ENCODE measurements at regions not wholly inside any gene's neighbourhood (a gene's known extent, or its start where the extent isn't known, plus 50 kb on each side); places are given as distances from the start of the nearest gene placed in this dataset.

DNA sequence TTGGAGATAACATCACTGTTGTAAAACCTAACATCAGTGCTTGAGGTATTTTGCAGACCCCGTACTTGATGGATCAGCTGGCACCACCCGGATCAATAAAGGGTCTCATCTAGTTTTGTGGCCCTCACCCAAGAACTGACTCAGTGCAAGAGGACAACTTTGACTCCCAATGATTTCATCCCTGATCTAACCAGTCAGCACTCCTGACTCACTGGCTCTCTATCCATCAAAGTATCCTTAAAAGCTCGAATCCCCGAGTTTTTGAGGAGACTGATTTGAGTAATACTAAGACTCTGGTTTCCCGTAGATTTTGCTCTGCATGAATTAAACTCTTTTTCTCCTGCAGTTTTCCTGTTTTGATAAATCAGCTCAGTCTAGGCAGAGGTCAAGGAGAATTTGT, 2498.1 kb downstream of the PCDH7 start:
- Histone ChIP-seq H3K79me2 (no peaks in the 10 kb centered on the region), H3K27ac (no peak overlapping the region)

DNA sequence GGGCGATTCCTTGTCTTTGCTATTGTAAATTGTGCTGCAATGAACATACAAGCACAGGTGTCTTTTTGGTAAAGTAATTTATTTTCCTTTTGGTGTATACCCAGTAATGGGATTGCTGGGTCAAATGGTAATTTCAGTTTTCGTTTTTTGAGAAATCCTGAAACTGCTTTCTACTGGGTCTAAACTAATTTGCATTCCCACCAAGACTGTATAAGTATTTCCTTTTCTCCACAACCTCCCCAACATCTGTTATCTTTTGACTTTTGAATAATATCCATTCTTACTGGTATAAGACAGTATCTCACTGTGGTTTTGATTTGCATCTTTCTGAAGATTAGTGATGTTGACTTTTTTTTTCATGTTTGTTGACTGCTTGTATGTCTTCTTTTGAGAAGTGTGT, 2506.0 kb downstream of the PCDH7 start:
- Histone ChIP-seq H3K4me2 (ENCODE audit: low read length) (no peak overlapping the region), H3K4me1 (no peaks in the 10 kb centered on the region), H3K9me3 (ENCODE audit: control insufficient read depth, low read length) (no peaks in the 10 kb centered on the region), H3K27me3 (ENCODE audit: control insufficient read depth, insufficient read depth, low read length) (no peaks in the 10 kb centered on the region), H3K4me3 (ENCODE audit: low read depth, low read length) (no peak overlapping the region), H2AFZ (no peak overlapping the region), H3K27ac (no peak overlapping the region), H3K9ac (no peak overlapping the region), H3K36me3 (ENCODE audit: control insufficient read depth, insufficient read depth, low read length) (no peaks in the 10 kb centered on the region), H3K79me2 (no peaks in the 10 kb centered on the region)
- TF ChIP-seq, protein P1, sequence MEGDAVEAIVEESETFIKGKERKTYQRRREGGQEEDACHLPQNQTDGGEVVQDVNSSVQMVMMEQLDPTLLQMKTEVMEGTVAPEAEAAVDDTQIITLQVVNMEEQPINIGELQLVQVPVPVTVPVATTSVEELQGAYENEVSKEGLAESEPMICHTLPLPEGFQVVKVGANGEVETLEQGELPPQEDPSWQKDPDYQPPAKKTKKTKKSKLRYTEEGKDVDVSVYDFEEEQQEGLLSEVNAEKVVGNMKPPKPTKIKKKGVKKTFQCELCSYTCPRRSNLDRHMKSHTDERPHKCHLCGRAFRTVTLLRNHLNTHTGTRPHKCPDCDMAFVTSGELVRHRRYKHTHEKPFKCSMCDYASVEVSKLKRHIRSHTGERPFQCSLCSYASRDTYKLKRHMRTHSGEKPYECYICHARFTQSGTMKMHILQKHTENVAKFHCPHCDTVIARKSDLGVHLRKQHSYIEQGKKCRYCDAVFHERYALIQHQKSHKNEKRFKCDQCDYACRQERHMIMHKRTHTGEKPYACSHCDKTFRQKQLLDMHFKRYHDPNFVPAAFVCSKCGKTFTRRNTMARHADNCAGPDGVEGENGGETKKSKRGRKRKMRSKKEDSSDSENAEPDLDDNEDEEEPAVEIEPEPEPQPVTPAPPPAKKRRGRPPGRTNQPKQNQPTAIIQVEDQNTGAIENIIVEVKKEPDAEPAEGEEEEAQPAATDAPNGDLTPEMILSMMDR (IDR thresholded peaks at IDR 0.05): no peak

More for the DNA sequence above, 2498.1 kb downstream of the PCDH7 start:
- Histone ChIP-seq H3K9ac (no peak overlapping the region), H3K4me1 (no peaks in the 10 kb centered on the region), H2AFZ (no peak overlapping the region), H3K4me2 (ENCODE audit: low read length) (no peak overlapping the region), H3K9me3 (ENCODE audit: control insufficient read depth, low read length) (no peaks in the 10 kb centered on the region), H3K27me3 (ENCODE audit: control insufficient read depth, insufficient read depth, low read length) (no peaks in the 10 kb centered on the region), H3K4me3 (ENCODE audit: low read depth, low read length) (no peak overlapping the region), H3K36me3 (ENCODE audit: control insufficient read depth, insufficient read depth, low read length) (no peaks in the 10 kb centered on the region)
- TF ChIP-seq, protein P1 (IDR thresholded peaks at IDR 0.05): no peak

DNA sequence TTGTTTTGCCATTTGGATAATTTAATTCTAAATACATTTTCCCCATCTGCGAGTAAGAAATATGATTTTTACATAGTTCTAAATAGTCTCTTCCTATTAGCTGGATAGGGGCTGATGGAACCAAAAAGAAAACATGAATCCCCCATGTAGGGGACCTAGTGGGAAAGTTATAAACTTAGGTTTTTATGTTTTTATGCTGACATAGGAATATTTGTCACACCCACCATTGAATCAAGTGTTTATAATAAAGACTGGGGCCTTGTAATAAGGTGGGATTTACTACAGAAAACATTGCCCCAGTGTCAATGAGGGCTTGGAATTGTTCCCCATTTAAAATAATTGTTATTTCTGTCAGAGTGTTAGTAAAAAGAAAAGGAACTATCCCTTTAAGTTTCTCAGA, 2506.6 kb downstream of the PCDH7 start:
- Histone ChIP-seq H3K9me3 (ENCODE audit: control insufficient read depth, low read length) (no peaks in the 10 kb centered on the region), H3K79me2 (no peaks in the 10 kb centered on the region)
- TF ChIP-seq, protein P1 (IDR thresholded peaks at IDR 0.05): no peak

DNA sequence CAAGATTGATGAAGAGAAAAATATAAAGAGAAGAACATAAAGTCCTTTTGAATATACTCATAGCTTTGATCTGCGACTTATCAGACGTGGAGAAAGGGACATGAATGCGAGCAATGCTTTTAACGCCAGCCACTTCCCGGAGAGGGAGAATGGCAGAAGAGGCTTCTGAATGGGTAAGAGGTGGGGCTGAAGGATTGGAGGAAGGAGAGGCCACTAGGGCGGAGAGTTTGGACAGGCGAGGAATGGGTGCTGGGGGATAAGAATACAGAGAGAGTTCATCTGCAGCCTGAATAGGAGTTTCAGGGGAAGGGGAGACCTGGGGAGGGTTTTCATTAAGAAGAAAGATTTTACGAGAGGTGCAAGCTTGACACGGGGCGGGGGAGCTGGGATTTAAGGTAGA, 2534.9 kb downstream of the PCDH7 start:
- Histone ChIP-seq H3K4me2 (ENCODE audit: low read length) (no peak overlapping the region), H3K27ac (no peak overlapping the region), H3K27me3 (ENCODE audit: control insufficient read depth, insufficient read depth, low read length) (no peaks in the 10 kb centered on the region), H3K36me3 (ENCODE audit: control insufficient read depth, insufficient read depth, low read length) (no peaks in the 10 kb centered on the region), H3K79me2 (no peaks in the 10 kb centered on the region), H2AFZ (no peak overlapping the region), H3K4me3 (ENCODE audit: low read depth, low read length) (no peak overlapping the region), H3K9me3 (ENCODE audit: control insufficient read depth, low read length) (no peaks in the 10 kb centered on the region), H3K9ac (no peak overlapping the region), H3K4me1 (no peaks in the 10 kb centered on the region)
- TF ChIP-seq, protein P1 (IDR thresholded peaks at IDR 0.05): no peak

More for the DNA sequence above, 2506.6 kb downstream of the PCDH7 start:
- H3K4me1 ChIP-seq: no peaks in the 10 kb centered on the region
- H3K4me3 ChIP-seq (ENCODE audit: low read depth, low read length): no peak overlapping the region
- H3K4me2 ChIP-seq (ENCODE audit: low read length): no peak overlapping the region
- no peak overlapping the region for H3K9ac ChIP-seq
- H3K27me3 ChIP-seq (ENCODE audit: control insufficient read depth, insufficient read depth, low read length): no peaks in the 10 kb centered on the region
- no peaks in the 10 kb centered on the region for H3K36me3 ChIP-seq (ENCODE audit: control insufficient read depth, insufficient read depth, low read length)
- H3K27ac ChIP-seq: no peak overlapping the region
- H2AFZ ChIP-seq: no peak overlapping the region

DNA sequence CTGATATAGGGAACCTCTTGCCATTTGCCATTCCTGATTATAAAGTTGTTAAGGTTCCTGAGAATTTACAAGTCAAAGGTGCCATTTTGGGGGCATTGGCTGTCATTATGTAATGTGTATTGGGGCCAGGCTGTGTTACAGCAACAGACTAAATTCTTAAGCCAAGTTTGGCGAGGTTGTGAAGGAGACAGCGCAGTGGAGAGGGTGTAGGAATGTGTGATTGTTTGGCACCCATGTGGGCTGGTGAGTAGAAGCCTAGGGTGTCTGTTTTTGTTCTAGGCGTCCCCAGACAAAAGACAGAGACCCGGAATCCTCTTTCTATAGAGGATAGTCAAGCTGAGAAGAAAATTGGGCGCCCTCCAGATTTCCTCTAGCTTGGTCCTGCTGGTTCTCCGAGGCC, 2535.3 kb downstream of the PCDH7 start:
- no peak overlapping the region for H3K27ac ChIP-seq
- TF ChIP-seq, protein P1 (IDR thresholded peaks at IDR 0.05): no peak
- no peaks in the 10 kb centered on the region for H3K4me1 ChIP-seq
- no peak overlapping the region for H3K4me3 ChIP-seq (ENCODE audit: low read depth, low read length)
- no peaks in the 10 kb centered on the region for H3K9me3 ChIP-seq (ENCODE audit: control insufficient read depth, low read length)
- no peaks in the 10 kb centered on the region for H3K27me3 ChIP-seq (ENCODE audit: control insufficient read depth, insufficient read depth, low read length)
- no peaks in the 10 kb centered on the region for H3K36me3 ChIP-seq (ENCODE audit: control insufficient read depth, insufficient read depth, low read length)
- H3K4me2 ChIP-seq (ENCODE audit: low read length): no peak overlapping the region
- no peaks in the 10 kb centered on the region for H3K79me2 ChIP-seq
- no peak overlapping the region for H2AFZ ChIP-seq
- H3K9ac ChIP-seq: no peak overlapping the region
